ENCODE measurements at regions not wholly inside any gene's neighbourhood (a gene's known extent, or its start where the extent isn't known, plus 50 kb on each side); places are given as distances from the start of the nearest gene placed in this dataset.

- ChIA-PET POLR2A (no interaction called here), CTCF (interaction anchor here (1.0 to 1.2 kb wide), 2 partner anchors 12 to 30 kb away, joined by 3 read pairs; no protein-coding TSS in a partner anchor)
- H3K4me3 ChIP-seq (ENCODE audit: low read depth, low read length) = no peak overlapping the region
- no peak for DNase-seq (ENCODE audit: low read depth, low spot score)
- no peak for TF ChIP-seq CTCF (IDR thresholded peaks at IDR 0.05; ENCODE audit: insufficient read depth, low read length, missing control alignments)
Measured at GRCh38 chr4:4656977-4657376, 115.1 kb upstream of the STX18 start.

- no peak for DNase-seq (ENCODE audit: low read depth, low spot score)
- no peak overlapping the region for H3K4me3 ChIP-seq (ENCODE audit: low read depth, low read length)
- ChIA-PET CTCF (interaction anchor here (1.0 kb wide), 1 partner anchor 24 kb away, joined by 3 read pairs; no protein-coding TSS in a partner anchor), POLR2A (no interaction called here)
- no peak for TF ChIP-seq CTCF (IDR thresholded peaks at IDR 0.05; ENCODE audit: insufficient read depth, low read length, missing control alignments)
Measured at GRCh38 chr4:4655901-4656300, 114.1 kb upstream of the STX18 start.

GRCh38 chr4:4655011-4655410, 113.2 kb upstream of the STX18 start:
- ChIA-PET POLR2A (no interaction called here), CTCF (interaction anchor here (0.9 to 1.4 kb wide), 4 partner anchors 13 to 167 kb away, joined by 3 to 5 read pairs (median 4); no protein-coding TSS in a partner anchor)
- no peak for DNase-seq (ENCODE audit: low read depth, low spot score)
- TF ChIP-seq CTCF (IDR thresholded peaks at IDR 0.05; ENCODE audit: insufficient read depth, low read length, missing control alignments) = no peak
- no peak overlapping the region for H3K4me3 ChIP-seq (ENCODE audit: low read depth, low read length)

- CTCF ChIA-PET = interaction anchor here (1.2 kb wide), 1 partner anchor 41 kb away, joined by 3 read pairs; no protein-coding TSS in a partner anchor
- no peak for DNase-seq (ENCODE audit: low read depth, low spot score)
- POLR2A ChIA-PET = no interaction called here
Measured at GRCh38 chr4:4651811-4652755, 110.2 kb upstream of the STX18 start.

GRCh38 chr4:4647041-4647440, 105.2 kb upstream of the STX18 start:
- POLR2A ChIA-PET = no interaction called here
- CTCF ChIA-PET = interaction anchor here (0.9 kb wide), 1 partner anchor 159 kb away, joined by 4 read pairs; no protein-coding TSS in a partner anchor
- DNase-seq (ENCODE audit: low read depth, low spot score) = no peak

More at GRCh38 chr4:4651811-4652755, 110.2 kb upstream of the STX18 start:
- TF ChIP-seq CTCF (IDR thresholded peaks at IDR 0.05; ENCODE audit: insufficient read depth, low read length, missing control alignments) = no peak
- no peak overlapping the region for H3K4me3 ChIP-seq (ENCODE audit: low read depth, low read length)

More at GRCh38 chr4:4647041-4647440, 105.2 kb upstream of the STX18 start:
- no peak overlapping the region for H3K4me3 ChIP-seq (ENCODE audit: low read depth, low read length)
- TF ChIP-seq CTCF (IDR thresholded peaks at IDR 0.05; ENCODE audit: insufficient read depth, low read length, missing control alignments) = no peak
